ENCODE measurements at regions not wholly inside any gene's neighbourhood (a gene's known extent, or its start where the extent isn't known, plus 50 kb on each side); places are given as distances from the start of the nearest gene placed in this dataset.

DNA sequence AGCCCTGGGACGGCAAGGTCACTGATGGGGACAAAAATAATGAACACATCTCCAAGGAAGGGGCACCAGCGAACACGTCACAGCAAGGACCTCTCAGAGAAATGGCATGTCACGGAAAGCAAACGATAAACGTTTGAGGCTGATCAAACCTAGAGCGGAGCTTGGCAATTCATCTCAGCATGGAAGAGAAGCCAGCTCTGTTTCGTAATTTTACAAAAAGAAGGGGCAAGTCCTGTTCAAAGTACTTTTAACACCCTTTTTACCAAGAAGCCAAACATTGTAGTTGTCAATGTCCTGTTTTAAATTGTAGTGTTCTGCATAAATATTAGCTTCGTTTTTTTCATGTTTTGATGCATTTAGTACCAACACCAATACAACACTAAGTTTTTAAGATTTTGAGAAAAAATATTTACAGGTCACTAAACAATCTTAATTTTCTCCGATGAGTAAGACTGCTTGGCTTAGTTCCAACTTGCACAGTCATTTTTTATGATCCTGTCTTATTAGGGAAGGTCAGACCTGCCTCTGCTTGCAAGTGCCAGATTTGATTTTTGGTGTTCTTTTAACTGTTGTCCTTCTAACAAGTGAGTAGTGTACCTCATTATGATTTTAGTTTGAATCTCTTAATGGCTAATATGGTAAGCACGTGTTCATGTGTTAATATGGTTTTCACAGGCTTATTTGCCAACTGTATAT, 818.5 kb upstream of the SALL3 start:
- no peaks in the 10 kb centered on the region for H3K4me1 Mint-ChIP-seq
- ATAC-seq = no peak
- H3K27ac Mint-ChIP-seq = no peak overlapping the region
- H3K27me3 Mint-ChIP-seq = peaks cover 6% of the 10 kb centered on the region
- no peaks in the 10 kb centered on the region for H3K9me3 ChIP-seq (ENCODE audit: control insufficient read depth, low read length, poor library complexity, severe bottlenecking)
- DNase-seq = no peak
- H3K36me3 Mint-ChIP-seq (ENCODE audit: low read depth) = no peaks in the 10 kb centered on the region
- H3K4me3 Mint-ChIP-seq = no peak overlapping the region

- Mint-ChIP-seq H3K4me1 (no peaks in the 10 kb centered on the region), H3K27me3 (peaks cover 6% of the 10 kb centered on the region), H3K27ac (no peak overlapping the region), H3K36me3 (ENCODE audit: low read depth) (no peaks in the 10 kb centered on the region), H3K4me3 (no peak overlapping the region)
- DNase-seq (no peak), ATAC-seq (no peak)
- H3K9me3 ChIP-seq (ENCODE audit: control insufficient read depth, low read length, poor library complexity, severe bottlenecking) = no peaks in the 10 kb centered on the region
These were observed 814.1 kb upstream of the SALL3 start for GRCh38 chr18:78165525-78165924.

DNA sequence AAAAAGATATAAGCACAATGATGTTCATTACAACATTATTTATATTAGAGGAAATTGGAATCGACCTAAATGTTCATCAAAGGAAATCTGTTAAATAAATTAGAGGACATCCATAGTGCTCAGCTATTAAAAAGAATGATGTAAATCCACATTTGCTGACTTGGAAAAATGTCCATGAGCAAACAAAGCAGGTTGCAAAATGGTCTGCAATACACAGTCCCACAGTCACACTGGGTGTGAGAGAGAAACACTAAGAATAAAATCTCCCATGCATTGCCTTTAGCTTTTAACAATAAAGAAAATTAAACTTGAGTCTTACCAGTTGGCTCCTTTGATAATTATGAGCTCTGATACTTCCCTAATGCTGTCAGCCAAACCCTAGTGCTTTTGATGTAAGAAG, 811.1 kb upstream of the SALL3 start:
- DNase-seq (no peak), ATAC-seq (no peak)
- Mint-ChIP-seq H3K27ac (no peak overlapping the region), H3K4me3 (no peak overlapping the region), H3K4me1 (no peaks in the 10 kb centered on the region), H3K27me3 (peaks cover 6% of the 10 kb centered on the region), H3K36me3 (ENCODE audit: low read depth) (no peaks in the 10 kb centered on the region)
- no peaks in the 10 kb centered on the region for H3K9me3 ChIP-seq (ENCODE audit: control insufficient read depth, low read length, poor library complexity, severe bottlenecking)

- no peak overlapping the region for H3K4me3 Mint-ChIP-seq
- H3K36me3 Mint-ChIP-seq (ENCODE audit: low read depth) = no peaks in the 10 kb centered on the region
- no peaks in the 10 kb centered on the region for H3K9me3 ChIP-seq (ENCODE audit: control insufficient read depth, low read length, poor library complexity, severe bottlenecking)
- peaks cover 6% of the 10 kb centered on the region for H3K27me3 Mint-ChIP-seq
- H3K4me1 Mint-ChIP-seq = no peaks in the 10 kb centered on the region
- DNase-seq (no peak), ATAC-seq (no peak)
- H3K27ac Mint-ChIP-seq = no peak overlapping the region
These were observed 810.3 kb upstream of the SALL3 start for GRCh38 chr18:78169174-78169864.

GRCh38 chr18:78171954-78172353, 807.7 kb upstream of the SALL3 start:
- Mint-ChIP-seq H3K4me1 (no peaks in the 10 kb centered on the region), H3K27ac (no peak overlapping the region)

GRCh38 chr18:78174737-78175136, 804.9 kb upstream of the SALL3 start:
- no peak for DNase-seq
- no peaks in the 10 kb centered on the region for H3K36me3 Mint-ChIP-seq (ENCODE audit: low read depth)
- H3K4me1 Mint-ChIP-seq = no peaks in the 10 kb centered on the region
- no peak for ATAC-seq
- peaks cover 5% of the 10 kb centered on the region for H3K27me3 Mint-ChIP-seq
- H3K27ac Mint-ChIP-seq = no peak overlapping the region
- no peaks in the 10 kb centered on the region for H3K9me3 ChIP-seq (ENCODE audit: control insufficient read depth, low read length, poor library complexity, severe bottlenecking)
- H3K4me3 Mint-ChIP-seq = no peak overlapping the region

More at GRCh38 chr18:78171954-78172353, 807.7 kb upstream of the SALL3 start:
- no peak overlapping the region for H3K4me3 Mint-ChIP-seq
- DNase-seq (no peak), ATAC-seq (no peak)
- peaks cover 5% of the 10 kb centered on the region for H3K27me3 Mint-ChIP-seq
- H3K36me3 Mint-ChIP-seq (ENCODE audit: low read depth) = no peaks in the 10 kb centered on the region
- H3K9me3 ChIP-seq (ENCODE audit: control insufficient read depth, low read length, poor library complexity, severe bottlenecking) = no peaks in the 10 kb centered on the region

- Mint-ChIP-seq H3K36me3 (ENCODE audit: low read depth) (no peaks in the 10 kb centered on the region), H3K27me3 (peaks cover 5% of the 10 kb centered on the region), H3K27ac (no peak overlapping the region), H3K4me3 (no peak overlapping the region), H3K4me1 (no peaks in the 10 kb centered on the region)
- ATAC-seq = no peak
- DNase-seq = no peak
- H3K9me3 ChIP-seq (ENCODE audit: control insufficient read depth, low read length, poor library complexity, severe bottlenecking) = no peaks in the 10 kb centered on the region
These were observed 800.8 kb upstream of the SALL3 start for GRCh38 chr18:78178812-78179211.

DNA sequence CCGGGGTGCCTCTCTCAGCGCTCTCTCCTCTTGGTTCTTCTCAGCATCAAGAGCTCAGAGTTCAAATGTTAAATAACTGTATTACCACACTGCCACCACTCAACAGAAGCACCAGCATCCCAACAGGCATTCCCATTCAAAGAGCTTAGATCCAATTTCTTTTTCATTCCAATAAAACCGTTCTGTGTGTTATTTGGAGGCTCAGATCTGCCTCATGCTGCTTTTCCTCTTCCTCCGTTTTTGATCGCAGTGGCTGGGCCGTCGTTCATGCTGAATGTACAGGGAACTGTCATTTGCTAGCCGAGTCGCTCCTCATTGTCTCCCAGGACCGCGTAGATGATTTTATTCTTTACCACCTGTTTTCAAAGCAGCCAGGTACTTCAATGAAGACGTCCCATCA, 798.9 kb upstream of the SALL3 start:
- no peak for ATAC-seq
- Mint-ChIP-seq H3K27ac (no peak overlapping the region), H3K4me3 (no peak overlapping the region), H3K36me3 (ENCODE audit: low read depth) (no peaks in the 10 kb centered on the region), H3K27me3 (no peaks in the 10 kb centered on the region), H3K4me1 (no peaks in the 10 kb centered on the region)
- no peaks in the 10 kb centered on the region for H3K9me3 ChIP-seq (ENCODE audit: control insufficient read depth, low read length, poor library complexity, severe bottlenecking)
- DNase-seq = no peak

GRCh38 chr18:78183815-78184214, 795.8 kb upstream of the SALL3 start:
- no peak for ATAC-seq
- H3K27ac Mint-ChIP-seq = no peak overlapping the region
- H3K4me1 Mint-ChIP-seq = no peaks in the 10 kb centered on the region

DNA sequence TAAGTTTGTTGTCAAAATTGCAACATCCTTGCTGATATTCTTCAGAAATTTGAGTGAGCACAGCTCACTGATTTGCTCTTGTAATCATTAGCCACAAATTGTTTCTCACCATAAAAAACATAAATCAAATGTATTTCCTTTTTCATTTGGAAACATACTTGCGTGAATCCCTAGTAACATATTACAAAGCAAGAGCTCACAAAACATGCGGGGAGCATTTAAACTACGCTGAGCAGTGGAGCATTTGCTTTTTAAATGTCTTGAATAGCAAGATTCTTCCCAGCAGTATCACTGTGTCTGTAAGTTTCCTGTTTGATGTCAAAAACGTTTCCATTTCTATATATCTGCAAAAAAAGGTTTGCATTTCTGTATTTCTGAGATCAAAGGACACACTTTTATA, 788.3 kb upstream of the SALL3 start:
- Mint-ChIP-seq H3K36me3 (ENCODE audit: low read depth) (no peaks in the 10 kb centered on the region), H3K27ac (no peak overlapping the region), H3K4me3 (no peak overlapping the region), H3K27me3 (no peaks in the 10 kb centered on the region), H3K4me1 (no peaks in the 10 kb centered on the region)
- no peak for DNase-seq
- H3K9me3 ChIP-seq (ENCODE audit: control insufficient read depth, low read length, poor library complexity, severe bottlenecking) = no peaks in the 10 kb centered on the region
- no peak for ATAC-seq

More at GRCh38 chr18:78183815-78184214, 795.8 kb upstream of the SALL3 start:
- Mint-ChIP-seq H3K36me3 (ENCODE audit: low read depth) (no peaks in the 10 kb centered on the region), H3K27me3 (no peaks in the 10 kb centered on the region), H3K4me3 (no peak overlapping the region)
- DNase-seq = no peak
- H3K9me3 ChIP-seq (ENCODE audit: control insufficient read depth, low read length, poor library complexity, severe bottlenecking) = no peaks in the 10 kb centered on the region

DNA sequence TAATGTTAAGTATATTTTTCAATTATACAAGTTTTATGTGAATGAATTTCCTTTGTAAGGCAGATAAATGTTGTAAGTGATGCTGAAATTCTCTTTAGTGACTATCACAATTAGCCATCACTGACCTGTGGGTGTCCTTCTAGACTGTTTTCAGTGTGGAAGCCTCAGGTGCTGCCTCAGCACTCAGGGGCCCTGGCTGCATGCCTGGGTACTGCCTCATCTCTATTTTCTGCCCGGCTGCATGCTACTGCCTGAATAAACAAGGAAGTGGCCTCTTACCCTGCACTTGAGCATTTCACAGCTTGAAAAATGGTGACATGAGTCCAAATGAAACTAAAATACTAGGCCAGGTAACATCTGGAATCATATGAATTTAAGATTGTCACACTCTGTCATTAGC, 787.6 kb upstream of the SALL3 start:
- DNase-seq (no peak), ATAC-seq (no peak)
- H3K4me3 Mint-ChIP-seq = no peak overlapping the region
- no peaks in the 10 kb centered on the region for H3K4me1 Mint-ChIP-seq
- H3K9me3 ChIP-seq (ENCODE audit: control insufficient read depth, low read length, poor library complexity, severe bottlenecking) = no peaks in the 10 kb centered on the region
- H3K27me3 Mint-ChIP-seq = no peaks in the 10 kb centered on the region
- no peaks in the 10 kb centered on the region for H3K36me3 Mint-ChIP-seq (ENCODE audit: low read depth)
- no peak overlapping the region for H3K27ac Mint-ChIP-seq

- Mint-ChIP-seq H3K27me3 (no peaks in the 10 kb centered on the region), H3K4me3 (no peak overlapping the region), H3K36me3 (ENCODE audit: low read depth) (no peaks in the 10 kb centered on the region), H3K27ac (no peak overlapping the region), H3K4me1 (no peaks in the 10 kb centered on the region)
- ATAC-seq (no peak), DNase-seq (no peak)
- H3K9me3 ChIP-seq (ENCODE audit: control insufficient read depth, low read length, poor library complexity, severe bottlenecking) = no peaks in the 10 kb centered on the region
These were observed 783.3 kb upstream of the SALL3 start for GRCh38 chr18:78196280-78196679.

- no peak for DNase-seq
- Mint-ChIP-seq H3K36me3 (ENCODE audit: low read depth) (no peaks in the 10 kb centered on the region), H3K27ac (no peak overlapping the region), H3K4me1 (no peaks in the 10 kb centered on the region), H3K4me3 (no peak overlapping the region), H3K27me3 (no peaks in the 10 kb centered on the region)
- H3K9me3 ChIP-seq (ENCODE audit: control insufficient read depth, low read length, poor library complexity, severe bottlenecking) = no peaks in the 10 kb centered on the region
- no peak for ATAC-seq
These were observed 780.6 kb upstream of the SALL3 start for GRCh38 chr18:78199002-78199401.

- no peaks in the 10 kb centered on the region for H3K4me1 Mint-ChIP-seq
- H3K9me3 ChIP-seq (ENCODE audit: control insufficient read depth, low read length, poor library complexity, severe bottlenecking) = no peaks in the 10 kb centered on the region
- no peaks in the 10 kb centered on the region for H3K27me3 Mint-ChIP-seq
These were observed 780.0 kb upstream of the SALL3 start for GRCh38 chr18:78199611-78200010.

More at GRCh38 chr18:78199611-78200010, 780.0 kb upstream of the SALL3 start:
- H3K4me3 Mint-ChIP-seq = no peak overlapping the region
- H3K27ac Mint-ChIP-seq = no peak overlapping the region
- DNase-seq = no peak
- H3K36me3 Mint-ChIP-seq (ENCODE audit: low read depth) = no peaks in the 10 kb centered on the region
- ATAC-seq = no peak

All from T-helper 17 cell (primary cell).